Islet precursor cell (in vitro differentiated cells): ENCODE measurements at regions not wholly inside any gene's neighbourhood (a gene's known extent, or its start where the extent isn't known, plus 50 kb on each side); places are given as distances from the start of the nearest gene placed in this dataset.
A peak's percentile ranks its signal among the peaks of the same experiment; 100 is the strongest.

Source experiments
- DNase-seq: peaks from one replicate; pipeline ENCODE4 v3.0.0-alpha.2; 2018

DNA sequence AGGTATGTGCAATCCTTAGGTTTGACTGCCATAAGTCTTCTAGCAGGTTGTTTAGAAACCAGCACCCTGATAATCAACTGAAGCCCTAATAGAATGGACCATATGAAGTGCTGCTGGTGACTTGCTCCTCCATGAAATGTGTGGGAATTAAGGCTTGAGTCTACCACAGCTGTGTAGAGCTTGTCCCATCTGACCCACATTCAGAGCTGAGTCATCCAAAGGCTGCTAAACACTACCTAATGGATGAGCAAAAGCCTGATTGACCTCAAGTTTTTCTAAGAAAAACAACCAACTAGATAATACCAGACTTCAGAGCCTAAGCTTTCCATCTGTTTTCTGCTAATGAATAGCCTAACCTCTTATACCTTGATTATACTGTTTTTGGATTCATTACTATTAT is 120.3 kb upstream of the MOCS1 start:
- no peak for DNase-seq

DNA sequence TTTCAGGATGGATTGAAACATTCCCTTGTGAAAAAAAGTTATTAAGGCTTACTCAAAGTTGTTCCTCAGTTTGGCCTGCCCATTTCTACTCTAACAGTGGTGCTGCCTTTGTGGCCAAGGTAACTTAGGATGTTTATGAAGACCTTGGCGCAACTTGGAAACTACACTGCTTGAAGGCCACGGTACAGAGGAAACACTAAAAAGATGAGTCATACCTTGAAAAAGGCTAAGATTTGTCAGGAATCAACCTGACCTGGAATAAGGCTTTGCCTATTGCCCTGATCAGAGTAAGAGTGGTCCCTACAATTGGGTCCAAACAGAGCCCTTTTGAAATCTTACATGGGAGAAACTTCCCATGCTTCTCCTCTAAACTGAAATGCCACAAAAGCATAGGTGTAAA is 119.9 kb upstream of the MOCS1 start:
- DNase-seq: no peak

DNA sequence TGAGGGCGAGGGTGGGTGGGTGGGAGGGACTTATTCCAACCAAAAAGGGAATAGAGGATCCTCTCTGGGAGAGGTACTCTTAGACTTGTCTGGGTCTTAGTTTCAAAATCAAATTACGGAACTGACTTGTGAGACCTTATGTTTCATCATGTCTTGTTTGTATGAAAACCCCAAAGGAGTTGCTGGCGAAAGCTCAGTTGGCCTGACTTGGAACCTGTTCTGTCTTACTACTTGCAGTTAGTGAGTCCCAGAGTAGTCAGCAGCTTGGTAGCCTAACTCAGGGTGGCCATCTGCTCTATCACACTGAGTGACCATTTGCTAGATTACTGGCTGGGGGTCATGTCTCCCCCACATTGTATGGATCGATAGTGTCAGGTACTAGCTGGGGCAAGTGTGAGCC is 114.9 kb upstream of the MOCS1 start:
- DNase-seq: no peak

GRCh38 chr6:40044196-40044595 is 109.9 kb upstream of the MOCS1 start:
- DNase-seq: no peak

DNA sequence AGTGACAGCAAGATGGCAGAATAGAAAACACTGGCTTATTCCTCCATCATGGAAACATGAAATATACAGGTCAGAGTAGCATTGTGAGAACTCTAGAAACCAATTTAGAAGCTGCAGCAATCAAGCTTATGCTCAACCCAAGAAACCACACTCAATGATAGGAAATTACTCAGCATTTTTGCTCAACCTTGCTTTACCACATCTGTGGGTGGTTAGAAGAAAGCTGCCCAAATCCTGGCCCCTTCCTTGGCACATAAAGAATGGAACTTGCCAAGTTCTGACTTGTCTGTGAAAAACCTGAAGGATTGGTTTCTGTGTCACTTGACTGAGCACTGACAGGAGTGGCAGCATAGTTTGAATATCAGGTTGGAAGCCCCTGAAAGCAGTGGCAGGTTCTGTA is 108.0 kb upstream of the MOCS1 start:
- DNase-seq: no peak

GRCh38 chr6:40039042-40039441 is 104.8 kb upstream of the MOCS1 start:
- DNase-seq: no peak

DNA sequence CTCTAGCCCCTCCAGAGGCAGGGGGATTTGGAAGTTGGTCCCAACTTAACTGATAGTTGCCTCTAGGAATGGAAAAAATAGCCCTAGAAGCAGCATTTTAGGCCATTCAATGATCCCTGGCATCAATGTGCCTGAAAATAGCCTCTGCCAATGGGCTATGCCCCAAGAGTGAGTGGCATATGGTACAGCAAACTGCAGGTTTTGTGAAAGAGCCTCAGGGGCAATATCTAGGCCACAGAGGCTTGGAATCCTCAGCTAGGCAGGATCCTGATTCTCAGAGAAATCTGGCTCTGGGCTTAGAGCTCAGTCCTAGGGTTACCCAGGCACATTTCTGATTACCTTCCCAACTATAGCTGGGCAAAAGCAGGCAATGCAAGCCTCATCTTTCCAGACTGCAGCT is 104.4 kb upstream of the MOCS1 start:
- no peak for DNase-seq

DNA sequence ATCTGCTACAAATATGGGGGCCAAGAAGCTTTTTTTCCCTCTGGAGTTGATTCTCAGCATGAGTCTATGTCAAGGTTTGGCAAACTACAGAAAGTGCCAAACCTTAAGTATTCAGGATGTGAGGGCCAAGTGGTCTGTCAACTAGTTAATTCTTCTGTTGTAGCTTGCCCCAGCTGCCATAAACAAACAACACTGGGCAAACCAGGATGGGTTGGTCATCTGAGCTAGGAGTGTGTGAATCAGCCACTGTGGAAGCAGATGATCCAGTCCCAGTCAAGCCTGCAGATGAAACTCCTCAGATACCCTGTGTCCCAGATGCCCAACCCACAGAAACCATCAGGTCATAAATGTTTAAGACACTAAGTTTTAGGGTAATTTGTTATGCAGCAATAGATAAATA is 103.0 kb upstream of the MOCS1 start:
- no peak for DNase-seq

DNA sequence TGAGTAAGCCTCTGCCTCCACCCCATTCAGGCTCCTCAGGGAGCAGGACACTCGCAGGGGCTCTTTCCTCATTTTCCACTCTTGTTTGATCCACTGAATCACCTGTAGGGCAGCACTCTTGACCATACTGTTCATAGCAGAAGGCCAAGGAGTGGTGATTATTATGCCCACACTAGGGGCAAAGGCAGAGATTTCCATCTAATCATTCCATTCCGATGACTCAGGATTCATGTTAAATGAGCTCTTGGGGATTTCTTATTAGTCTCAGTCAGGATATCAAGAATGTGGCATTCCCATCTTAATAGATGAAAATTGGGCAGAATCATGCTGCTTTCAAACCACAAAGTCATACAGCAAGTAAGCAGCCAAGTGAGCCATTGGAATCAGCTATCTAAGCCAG is 101.9 kb upstream of the MOCS1 start:
- no peak for DNase-seq

DNA sequence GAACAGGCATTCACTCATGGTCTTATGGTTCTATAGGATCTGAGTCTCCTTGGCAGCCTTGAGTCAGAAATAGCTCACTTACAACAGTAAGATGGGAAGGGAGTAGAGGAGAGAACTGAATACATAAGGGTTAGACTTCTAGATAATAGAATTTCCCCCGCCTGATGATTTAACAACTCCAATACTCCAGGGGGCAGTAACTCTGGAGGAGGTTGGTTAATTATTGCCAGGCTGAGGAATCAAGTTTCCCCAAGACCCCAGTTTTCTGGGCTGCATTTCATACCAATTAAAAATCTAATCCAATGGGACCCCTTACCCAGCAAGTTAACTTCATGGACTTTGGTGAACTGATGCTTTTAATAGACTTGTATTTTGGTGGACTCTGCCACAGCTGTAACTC is 94.2 kb upstream of the MOCS1 start:
- no peak for DNase-seq

DNA sequence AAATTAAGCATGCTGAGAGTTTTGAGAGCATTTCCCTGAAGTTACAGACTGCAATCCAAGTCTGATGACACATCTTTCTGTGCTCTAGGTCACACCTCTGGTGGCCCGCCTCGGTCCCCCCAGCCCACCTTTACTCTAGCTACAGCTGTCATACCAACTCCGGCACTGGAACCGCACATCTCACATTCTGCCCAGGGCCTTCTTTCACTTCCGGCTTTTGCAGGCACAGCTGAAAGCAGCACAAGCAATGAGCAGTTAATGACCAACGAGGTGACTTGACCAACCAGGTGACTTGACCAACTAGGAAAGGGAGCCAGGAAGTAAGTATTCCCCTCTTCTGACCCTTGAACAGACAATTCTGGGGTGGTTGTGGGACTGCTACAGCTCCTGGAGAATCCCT is 88.6 kb upstream of the MOCS1 start:
- no peak for DNase-seq

DNA sequence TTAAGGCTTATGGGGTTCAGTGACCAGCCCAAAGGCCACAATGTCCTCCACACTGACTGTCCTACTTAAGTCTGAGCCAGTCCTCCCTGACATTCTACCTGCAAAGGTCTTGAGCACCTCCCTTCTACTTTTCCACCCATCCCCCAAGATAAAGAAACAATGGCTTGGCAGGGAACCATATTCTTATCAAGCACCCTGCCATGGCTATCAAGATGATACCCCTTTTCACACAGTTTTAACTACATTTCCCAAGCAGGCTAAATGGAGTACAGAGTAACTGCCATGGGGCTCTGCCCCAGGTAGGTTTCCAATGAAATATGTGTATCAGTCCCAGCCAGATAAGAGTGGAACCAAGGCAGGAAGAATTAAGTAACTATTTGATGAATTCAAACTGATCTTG is 85.9 kb upstream of the MOCS1 start:
- DNase-seq: no peak

- DNase-seq: no peak
Measured at GRCh38 chr6:40015530-40015929, 81.3 kb upstream of the MOCS1 start.

GRCh38 chr6:40011844-40012243 is 77.6 kb upstream of the MOCS1 start:
- DNase-seq: peak; percentile 77

DNA sequence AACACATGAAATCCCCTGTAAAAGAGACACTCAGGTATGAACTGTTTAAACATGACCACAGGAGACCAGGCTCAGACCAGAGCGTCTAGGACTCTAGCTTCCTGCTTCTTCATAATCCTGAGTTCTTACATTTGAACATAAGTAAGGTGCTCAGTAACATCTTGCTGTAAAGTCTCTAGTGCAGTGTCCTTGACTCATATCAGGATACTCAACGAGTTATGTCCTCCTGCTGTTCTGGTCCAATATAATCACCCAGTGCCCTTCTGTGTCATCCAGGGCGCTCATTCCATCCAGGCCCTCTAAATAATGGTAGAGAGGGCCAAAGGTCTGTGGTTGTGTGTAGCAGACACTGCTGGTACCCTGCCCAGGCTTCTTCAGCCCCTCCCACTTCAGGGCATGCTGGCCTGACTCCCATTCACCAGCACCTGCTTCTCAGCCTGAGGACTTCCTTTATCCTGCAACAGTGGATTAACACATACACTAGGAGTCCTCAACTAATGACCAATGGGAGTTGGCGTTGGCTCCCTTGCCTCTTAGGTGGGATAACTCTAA is 66.8 kb upstream of the MOCS1 start:
- DNase-seq: no peak

GRCh38 chr6:39999006-39999867 is 65.0 kb upstream of the MOCS1 start:
- DNase-seq: no peak

- no peak for DNase-seq
Measured at GRCh38 chr6:39998126-39998525, 63.9 kb upstream of the MOCS1 start.

GRCh38 chr6:39997101-39997635 is 62.9 kb upstream of the MOCS1 start:
- no peak for DNase-seq

DNA sequence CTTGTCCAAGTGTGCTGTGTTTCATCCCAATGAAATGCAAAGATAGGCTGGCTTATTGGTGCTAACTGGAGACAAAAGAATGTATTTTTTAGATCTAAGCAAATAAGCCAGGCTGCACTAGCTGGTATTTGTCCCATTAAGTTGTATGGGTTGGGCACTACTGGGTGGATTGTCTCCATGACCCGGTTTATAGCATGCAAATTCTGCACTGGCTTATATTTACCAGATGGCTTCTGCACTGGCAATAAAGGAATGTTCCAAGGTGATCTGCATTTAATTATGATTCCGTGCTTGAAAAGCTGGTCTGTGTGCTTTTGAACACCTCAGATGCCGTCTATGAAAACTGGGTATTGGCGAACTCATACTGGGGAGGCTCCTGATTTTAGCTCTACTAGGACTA is 61.4 kb upstream of the MOCS1 start:
- no peak for DNase-seq

DNA sequence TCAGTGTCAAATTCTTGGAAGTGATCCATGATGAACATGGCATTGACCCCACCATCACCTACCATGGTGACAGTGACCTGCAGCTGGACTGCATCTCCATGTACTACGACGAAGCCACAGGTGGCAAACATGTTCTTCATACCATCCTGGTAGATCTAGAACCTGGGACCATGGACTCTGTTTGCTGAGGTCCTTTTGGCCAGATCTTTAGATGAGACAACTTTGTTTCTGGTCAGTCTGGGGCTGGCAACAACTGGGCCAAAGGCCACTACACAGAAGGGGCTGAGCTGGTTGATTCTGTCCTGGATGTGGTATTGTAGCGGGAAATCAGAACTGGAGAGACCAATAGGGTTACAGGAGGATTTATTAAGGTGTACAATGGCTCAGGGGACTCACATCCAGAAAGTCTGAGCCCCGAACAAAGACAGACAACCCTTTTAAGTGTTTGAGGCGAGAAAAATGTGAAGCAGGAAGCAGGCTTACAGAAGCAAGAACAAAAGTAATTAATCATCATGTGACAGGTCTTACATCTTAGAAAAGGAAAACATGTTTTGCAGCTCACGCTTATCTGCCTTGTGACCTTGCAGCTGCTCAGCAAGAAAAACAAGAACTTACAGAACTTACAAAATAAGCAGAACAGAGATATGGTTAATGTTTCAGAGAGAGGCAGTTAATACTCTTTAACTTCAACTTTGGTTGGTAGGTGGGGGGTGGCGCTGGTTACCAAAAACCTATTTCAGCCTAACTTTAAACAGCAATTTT is 58.8 kb upstream of the MOCS1 start:
- no peak for DNase-seq
